ENCODE measurements at regions not wholly inside any gene's neighbourhood (a gene's known extent, or its start where the extent isn't known, plus 50 kb on each side); places are given as distances from the start of the nearest gene placed in this dataset.
"Not testable (repeated sequence)": the region's sequence is repeated elsewhere in the genome, so short reads cannot be mapped to it uniquely, and the experiment has no call there.

- DNase-seq = not testable (repeated sequence)
Observed at GRCh38 chr10:38364073-38364472, 269.9 kb downstream of the ZNF37A start.

GRCh38 chr10:38365917-38366316, 271.8 kb downstream of the ZNF37A start:
- not testable (repeated sequence) for DNase-seq

DNA sequence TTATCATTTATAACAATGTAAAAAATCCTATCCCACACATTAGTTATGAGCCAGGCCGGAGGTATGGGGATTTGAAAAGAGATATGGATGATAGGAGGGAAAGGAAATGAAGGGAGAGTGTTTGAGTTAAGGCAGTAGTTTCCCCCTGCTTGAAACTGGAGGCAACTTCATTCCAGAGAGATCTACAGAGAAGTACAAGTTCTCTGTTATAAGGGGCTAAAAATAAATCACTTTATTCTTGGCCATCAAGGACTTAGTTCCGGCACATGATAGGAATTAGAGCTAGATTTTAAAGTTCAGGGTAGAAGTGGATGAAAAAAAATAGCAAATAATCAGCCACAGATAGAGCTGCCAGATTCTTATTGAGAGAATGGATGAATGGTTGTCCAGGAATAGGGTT, 289.7 kb downstream of the ZNF37A start:
- DNase-seq = not testable (repeated sequence)

DNA sequence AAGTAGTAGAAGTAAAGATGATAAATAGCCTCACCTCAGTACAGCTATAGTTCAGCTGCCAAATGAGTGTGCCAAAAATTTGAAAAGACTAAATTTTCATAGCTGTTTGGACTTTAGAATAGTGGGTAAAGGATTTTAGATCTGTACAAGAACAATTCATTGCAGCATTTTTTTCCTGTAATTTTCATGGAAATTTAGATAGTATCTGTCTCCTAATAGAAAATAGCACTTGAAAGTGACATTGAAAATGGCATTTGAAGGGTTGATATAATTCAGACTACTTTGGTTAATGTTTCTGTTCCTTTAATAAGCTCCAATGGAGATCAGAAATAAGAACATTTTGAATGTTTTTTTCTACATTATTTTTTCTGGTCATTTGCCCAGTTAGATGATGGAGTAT, 292.7 kb downstream of the ZNF37A start:
- not testable (repeated sequence) for DNase-seq

DNA sequence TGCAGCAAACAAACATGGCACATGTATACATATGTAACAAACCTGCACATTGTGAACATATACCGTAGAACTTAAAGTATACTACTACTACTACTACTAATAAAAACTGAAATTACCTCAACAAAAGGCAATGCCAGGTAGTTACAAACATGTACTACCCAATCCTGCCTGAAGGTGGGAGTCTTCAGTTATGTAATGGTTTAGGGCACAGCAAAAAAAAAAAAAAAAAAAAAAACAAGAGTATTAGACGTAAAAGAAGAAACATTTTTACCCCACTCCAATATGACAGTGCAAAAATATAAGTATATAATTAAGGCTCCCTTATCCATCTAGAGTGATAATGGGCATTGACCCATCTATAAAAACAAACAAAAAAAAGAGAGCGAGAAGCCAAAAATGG, 296.6 kb downstream of the ZNF37A start:
- not testable (repeated sequence) for DNase-seq

DNA sequence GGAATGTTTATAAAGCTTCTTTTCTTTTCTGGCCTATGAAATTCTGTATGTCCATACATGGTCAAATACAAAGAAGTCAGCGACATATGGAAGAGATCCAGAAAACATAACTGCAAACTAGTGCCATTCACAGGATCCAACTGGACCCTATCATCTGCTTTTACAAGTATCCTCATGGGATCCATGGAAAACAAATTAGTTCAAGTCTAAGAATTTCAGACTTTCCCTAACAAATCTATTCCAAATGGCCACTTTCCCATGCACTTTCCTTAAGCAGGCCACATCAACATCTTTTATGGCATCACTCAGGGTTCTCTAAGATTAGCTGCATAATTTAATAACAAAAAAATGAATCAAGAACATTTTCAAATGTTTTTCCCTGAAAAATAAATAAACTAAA, 301.3 kb downstream of the ZNF37A start:
- not testable (repeated sequence) for DNase-seq

- not testable (repeated sequence) for DNase-seq
Observed at GRCh38 chr10:38396178-38396954, 302.2 kb downstream of the ZNF37A start.

DNA sequence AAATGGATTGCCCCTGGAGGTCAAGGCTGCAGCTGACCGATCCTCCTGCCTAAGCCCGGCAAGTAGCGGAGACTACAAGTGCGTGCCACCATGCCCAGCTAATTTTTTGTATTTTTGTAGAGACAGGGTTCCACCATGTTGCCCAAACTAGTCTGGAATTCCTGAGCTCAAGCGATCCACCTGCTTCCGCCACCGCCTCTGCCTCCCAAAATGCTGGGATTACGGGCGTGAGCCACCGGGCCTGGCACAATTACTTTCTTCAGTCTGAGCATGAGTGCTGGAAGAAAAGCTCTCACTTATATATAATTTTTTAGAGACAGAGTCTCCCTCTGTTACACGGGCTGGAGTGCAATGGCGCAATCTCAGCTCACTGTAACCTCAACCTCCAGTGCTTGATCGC, 307.4 kb downstream of the ZNF37A start:
- DNase-seq = not testable (repeated sequence)

DNA sequence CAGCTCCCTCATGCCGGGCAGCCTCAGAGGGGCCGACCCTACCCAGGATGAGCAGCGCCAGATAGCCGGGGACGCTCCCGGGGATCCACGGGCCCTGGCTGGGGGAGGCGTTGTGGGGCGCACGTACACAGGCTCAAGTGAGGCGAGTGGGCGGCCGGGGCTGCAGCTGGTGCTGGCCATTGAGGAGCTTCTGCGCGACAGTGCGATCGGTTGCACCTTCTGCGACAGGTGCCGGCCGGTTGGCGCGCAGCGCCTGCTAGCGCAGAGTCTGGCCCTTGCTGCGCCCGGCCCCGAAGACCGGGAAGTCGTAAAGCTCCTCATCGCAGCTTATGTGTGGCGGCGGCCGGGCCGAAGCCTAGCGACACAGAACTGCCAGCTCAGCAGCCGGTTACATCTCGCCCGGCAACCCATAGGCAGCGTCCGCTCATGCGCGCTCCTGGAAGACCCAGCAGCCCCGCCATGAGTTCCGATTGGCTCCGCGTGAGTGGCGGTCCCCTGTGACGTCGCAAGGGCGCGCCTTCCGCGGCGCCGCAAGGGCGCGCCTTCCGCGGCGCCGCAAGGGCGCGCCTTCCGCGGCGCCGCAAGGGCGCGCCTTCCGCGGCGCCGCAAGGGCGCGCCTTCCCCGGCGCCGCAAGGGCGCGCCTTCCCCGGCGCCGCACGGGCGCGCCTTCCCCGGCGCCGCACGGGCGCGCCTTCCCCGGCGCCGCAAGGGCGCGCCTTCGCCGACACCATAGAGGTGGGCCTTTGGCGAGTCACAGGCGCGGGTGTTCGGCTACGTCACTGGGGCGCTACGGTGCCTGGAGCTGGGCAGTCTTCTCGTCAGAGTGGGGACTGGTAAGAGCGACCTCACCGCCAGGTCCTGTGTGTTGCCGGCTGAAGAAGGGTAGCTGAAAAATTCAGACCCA, 308.6 kb downstream of the ZNF37A start:
- peak; percentile 89 for DNase-seq

DNA sequence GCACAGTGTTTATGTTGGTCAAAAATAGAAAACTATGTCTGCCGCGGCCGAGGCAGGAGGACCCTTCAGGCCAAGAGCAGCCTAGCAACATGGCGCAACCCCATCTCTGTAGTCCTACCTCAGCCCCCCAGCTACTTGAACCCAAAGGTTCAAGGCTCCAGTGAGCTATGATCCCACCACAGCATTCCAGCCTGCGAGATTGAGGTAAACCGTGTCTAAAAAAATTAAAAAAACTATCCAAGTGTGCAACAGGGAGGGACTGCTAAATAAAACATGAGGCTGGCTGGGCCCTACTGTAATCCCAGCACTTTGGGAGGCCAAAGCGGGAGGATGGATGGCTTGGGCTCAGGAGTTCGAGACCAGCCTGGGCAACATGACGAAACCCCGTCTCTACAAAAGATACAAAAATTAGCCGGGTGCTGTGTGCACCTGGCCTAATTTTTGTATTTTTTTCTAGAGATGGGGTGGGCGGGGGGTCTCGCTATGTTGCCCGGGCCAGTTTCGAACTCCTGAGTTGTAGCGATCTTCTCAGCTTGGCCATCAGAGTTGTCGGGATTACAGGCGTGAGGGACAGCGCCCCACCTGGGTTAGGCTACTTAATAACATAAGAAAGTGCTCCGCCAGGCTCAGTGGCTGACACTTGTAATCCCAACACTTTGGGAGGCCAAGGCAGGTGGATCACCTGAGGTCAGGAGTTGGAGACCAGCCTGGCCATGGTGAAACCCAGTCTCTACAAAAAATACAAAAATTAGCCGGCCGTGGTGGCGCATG, 309.4 kb downstream of the ZNF37A start:
- DNase-seq = not testable (repeated sequence)

DNA sequence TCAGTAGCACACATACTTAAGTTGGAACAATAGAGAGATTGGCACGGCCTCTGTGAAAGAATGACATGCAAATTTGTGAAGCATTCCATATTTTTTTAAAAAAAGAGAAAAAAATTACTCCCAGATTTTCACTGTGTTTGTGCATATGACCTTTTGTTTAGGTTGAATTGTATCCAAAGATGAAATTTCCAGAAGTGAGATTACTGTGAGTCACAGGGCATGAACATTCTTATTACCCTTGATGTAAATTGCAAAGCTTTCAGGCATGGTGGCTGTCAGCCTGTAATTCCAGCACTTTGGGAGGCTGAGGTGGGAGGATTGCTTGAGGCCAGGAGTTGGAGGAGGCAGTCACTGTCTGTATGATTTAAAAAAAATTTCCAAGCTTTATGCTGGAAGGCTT, 329.5 kb downstream of the ZNF37A start:
- DNase-seq = not testable (repeated sequence)

- not testable (repeated sequence) for DNase-seq
Observed at GRCh38 chr10:38430242-38430641, 336.1 kb downstream of the ZNF37A start.

- not testable (repeated sequence) for DNase-seq
Observed at GRCh38 chr10:38437359-38437758, 343.2 kb downstream of the ZNF37A start.

DNA sequence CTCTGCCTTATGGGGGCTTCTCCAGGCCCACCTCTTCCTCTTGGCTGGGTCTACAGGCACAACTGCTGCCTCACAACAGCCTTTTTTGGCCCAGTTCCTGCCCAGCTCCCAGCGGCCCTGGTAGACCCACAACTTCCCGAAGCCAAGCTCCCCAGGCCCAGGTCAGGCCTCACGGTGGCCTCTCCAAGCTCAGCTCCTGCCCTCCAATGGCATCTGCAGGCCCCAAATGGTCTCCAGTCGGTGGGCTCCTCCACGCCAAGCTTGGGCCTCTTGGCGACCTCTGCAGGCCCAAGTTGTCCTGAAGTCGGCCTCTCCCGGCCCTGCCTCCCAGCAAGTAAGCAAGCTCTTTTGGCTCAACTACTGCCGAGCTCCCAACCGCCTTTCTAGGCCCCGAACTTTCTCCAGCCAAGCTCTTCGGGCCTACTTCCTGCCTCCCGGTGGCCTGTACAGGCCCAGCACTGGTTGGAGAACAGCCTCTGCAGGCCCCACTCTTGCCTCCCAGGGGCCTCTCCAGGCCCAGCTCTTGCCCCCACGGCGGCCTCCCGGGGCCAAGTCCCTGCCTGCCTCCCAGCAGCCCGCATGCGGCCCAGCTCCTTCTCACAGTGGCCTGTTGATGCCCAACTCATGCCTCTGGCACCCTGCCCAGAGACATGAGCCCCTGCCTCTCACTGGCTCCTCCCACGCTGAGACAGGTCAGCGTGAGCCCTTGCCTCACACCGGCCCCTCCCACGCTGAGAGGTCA, 354.6 kb downstream of the ZNF37A start:
- not testable (repeated sequence) for DNase-seq

GRCh38 chr10:38449618-38450017, 355.5 kb downstream of the ZNF37A start:
- DNase-seq = not testable (repeated sequence)

- not testable (repeated sequence) for DNase-seq
Observed at GRCh38 chr10:38450372-38451057, 356.4 kb downstream of the ZNF37A start.

DNA sequence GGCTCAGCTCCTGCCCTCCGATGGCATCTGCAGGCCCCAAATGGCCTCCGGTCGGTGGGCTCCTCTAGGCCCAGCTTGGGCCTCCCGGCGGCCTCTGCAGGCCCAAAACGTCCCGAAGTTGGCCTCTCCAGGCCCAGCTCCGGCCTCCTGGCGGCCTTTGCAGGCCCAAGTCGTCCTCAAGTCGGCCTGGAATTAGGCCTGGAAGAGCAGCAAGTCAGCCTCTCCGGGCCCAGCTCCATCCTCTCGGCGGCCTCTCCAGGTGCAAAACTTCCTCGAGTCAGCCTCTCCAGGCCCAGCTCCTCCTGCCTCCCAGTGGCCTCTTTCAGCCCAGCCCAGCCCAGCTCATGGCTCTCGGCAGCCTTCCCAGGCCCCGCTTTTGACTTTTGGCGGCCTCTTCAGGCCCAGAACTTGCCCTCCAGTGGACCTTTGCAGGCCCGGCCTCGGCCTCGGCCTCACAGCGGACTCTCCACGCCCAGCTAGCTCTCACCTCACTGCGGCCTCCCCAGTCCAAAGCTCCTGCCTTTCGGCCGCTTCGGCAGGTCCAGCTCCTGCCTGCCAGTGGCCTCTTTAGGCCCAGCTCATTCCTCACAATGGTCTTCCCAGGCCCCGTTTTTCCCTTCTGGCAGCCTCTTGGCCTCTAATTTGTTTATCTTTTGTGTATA, 357.3 kb downstream of the ZNF37A start:
- DNase-seq = not testable (repeated sequence)
